HCT116 (cell line): ENCODE measurements at regions not wholly inside any gene's neighbourhood (a gene's known extent, or its start where the extent isn't known, plus 50 kb on each side); places are given as distances from the start of the nearest gene placed in this dataset.

Source experiments
- ATAC-seq: fragments of 200-7000 bp; cut with Tn5 transposase; 2 replicates; pipeline ENCODE4 v1.9.1; 2020; ENCODE audit warnings: mild to moderate bottlenecking, moderate library complexity
- BruUV-seq: library from RNA; stranded (reverse); fragments of 400-500 nt; replicated peaks from 2 replicates; lab custom pipeline; 2021; lab: Mats Ljungman, UMichigan
- CTCF ChIA-PET: fragments of 300-600 bp; sonication (Branson Sonifier 250); formaldehyde crosslinking; loops from one replicate; lab custom pipeline; 2021; ENCODE audit warnings: antibody characterized with exemption; lab: Charles Lee
- POLR2A ChIA-PET: fragments of 300-600, 350-600 bp; sonication (Branson Sonifier 250); formaldehyde crosslinking; loops from one replicate; lab custom pipeline; 2021; ENCODE audit warnings: antibody characterized with exemption; lab: Charles Lee
- RAD21 ChIA-PET, 2 experiments: fragments of 300-600 bp; sonication (Branson Sonifier 250); formaldehyde crosslinking; loops; one replicate each; lab custom pipeline; 2023; ENCODE audit warnings: low total read pairs in 2 of 2; ENCODE audit not compliant: uncharacterized antibody in 2 of 2, unreplicated experiment in 2 of 2, low non-redundant PET in 1 of 2; lab: Charles Lee
- DNase-seq: peaks from one replicate; pipeline ENCODE4 v3.0.0-alpha.2; 2010; ENCODE audit warnings: low read depth, low spot score
- H2AFZ ChIP-seq: fragments of 200-600 bp; shearing (Covaris generic), sonication (generic); 2 replicates; pipeline ENCODE4 v1.6.1; 2017; ENCODE audit warnings: low read depth, mixed run types, mixed read lengths, antibody characterized with exemption, low read length; ENCODE audit not compliant: poor library complexity, severe bottlenecking
- H3K27ac ChIP-seq: 2 replicates; pipeline ENCODE4 v1.5.1; 2012; ENCODE audit warnings: low read depth, low read length
- H3K27me3 ChIP-seq: fragments of 200-600 bp; sonication (generic); 2 replicates; pipeline ENCODE4 v1.6.1; 2016; ENCODE audit warnings: mixed run types, low read length, mixed read lengths; ENCODE audit not compliant: insufficient read depth
- H3K36me3 ChIP-seq, 2 experiments: fragments of 200-500 bp in 1 of 2; fragments of 200-600 bp in 1 of 2; sonication (Bioruptor generic) in 1 of 2; sonication (generic) in 1 of 2; 2 replicates each; pipeline versions ENCODE4 v1.5.1 to v1.6.1; 2014 to 2016; ENCODE audit warnings: low read length in 2 of 2, inconsistent platforms in 1 of 2, mixed read lengths in 1 of 2, mixed run types in 1 of 2; ENCODE audit not compliant: insufficient read depth in 2 of 2, control insufficient read depth in 1 of 2
- H3K4me1 ChIP-seq, 2 experiments: fragments of 200-600 bp in 1 of 2; sonication (generic) in 1 of 2; 2 replicates each; pipeline versions ENCODE4 v1.5.1 to v1.6.1; 2012 to 2017; ENCODE audit warnings: low read length in 2 of 2, inconsistent platforms in 1 of 2, mild to moderate bottlenecking in 1 of 2, mixed read lengths in 1 of 2, mixed run types in 1 of 2, moderate library complexity in 1 of 2; ENCODE audit not compliant: insufficient read depth in 2 of 2, control insufficient read depth in 1 of 2
- H3K4me2 ChIP-seq: fragments of 200-600 bp; sonication (generic); 2 replicates; pipeline ENCODE4 v1.6.1; 2017; ENCODE audit warnings: mixed run types, low read length, mixed read lengths
- H3K4me3 ChIP-seq, 2 experiments: fragments of 200-600 bp in 1 of 2; sonication (generic) in 1 of 2; replicated peaks in 1 of 2; 2 replicates each; pipeline ENCODE4 v1.5.1; 2011 to 2016; ENCODE audit warnings: low read length in 2 of 2, control low read depth in 1 of 2, low read depth in 1 of 2, mild to moderate bottlenecking in 1 of 2, mixed read lengths in 1 of 2, mixed run types in 1 of 2
- H3K79me2 ChIP-seq: fragments of 200-600 bp; sonication (generic); 2 replicates; pipeline ENCODE4 v1.6.1; 2017; ENCODE audit warnings: mild to moderate bottlenecking, mixed run types, low read length, moderate library complexity, mixed read lengths; ENCODE audit not compliant: insufficient read depth
- H3K9ac ChIP-seq: fragments of 200-600 bp; sonication (generic); 2 replicates; pipeline ENCODE4 v1.6.1; 2016; ENCODE audit warnings: low read length, mixed read lengths
- H3K9me2 ChIP-seq: fragments of 200-600 bp; sonication (generic), shearing (Covaris generic); 2 replicates; pipeline ENCODE4 v1.6.1; 2017; ENCODE audit warnings: mixed run types, mild to moderate bottlenecking, moderate library complexity; ENCODE audit not compliant: insufficient read depth
- H3K9me3 ChIP-seq, 2 experiments: fragments of 200-500 bp in 1 of 2; fragments of 200-600 bp in 1 of 2; sonication (Bioruptor generic) in 1 of 2; sonication (generic) in 1 of 2; 2 replicates each; pipeline ENCODE4 v1.6.1; 2014 to 2017; ENCODE audit warnings: low read length in 2 of 2, mixed read lengths in 2 of 2, inconsistent platforms in 1 of 2, low read depth in 1 of 2, mild to moderate bottlenecking in 1 of 2, mixed run types in 1 of 2, moderate library complexity in 1 of 2; ENCODE audit not compliant: control insufficient read depth in 1 of 2, insufficient read depth in 1 of 2
- H4K20me1 ChIP-seq: fragments of 200-600 bp; sonication (generic), shearing (Covaris generic); 2 replicates; pipeline ENCODE4 v1.6.1; 2017; ENCODE audit warnings: mixed run types, mild to moderate bottlenecking, moderate library complexity; ENCODE audit not compliant: insufficient read depth
- ATF3 ChIP-seq: IDR thresholded peaks from 2 replicates; pipeline ENCODE4 v1.6.1; 2012
- CTCF ChIP-seq, 3 experiments: fragments of 200-600 bp in 1 of 3; sonication (generic) in 1 of 3; IDR thresholded peaks in 2 of 3; conservative IDR thresholded peaks in 1 of 3; 2 replicates each; pipeline ENCODE4 v1.5.1; 2012 to 2017; ENCODE audit warnings: low read depth in 2 of 3, low read length in 2 of 3, antibody characterized with exemption in 1 of 3, borderline replicate concordance in 1 of 3, control low read depth in 1 of 3, mild to moderate bottlenecking in 1 of 3, mixed read lengths in 1 of 3, mixed run types in 1 of 3, moderate library complexity in 1 of 3; ENCODE audit not compliant: insufficient read depth in 1 of 3
- JUND ChIP-seq: IDR thresholded peaks from 2 replicates; pipeline ENCODE4 v1.6.1; 2012
- POLR2AphosphoS5 ChIP-seq: IDR thresholded peaks from 2 replicates; pipeline ENCODE4 v1.6.1; 2011; ENCODE audit warnings: mild to moderate bottlenecking, low read depth, low read length, moderate library complexity
- SIN3A ChIP-seq: IDR thresholded peaks from 2 replicates; pipeline ENCODE4 v1.6.1; 2012; ENCODE audit warnings: low read depth
- SRF ChIP-seq: IDR thresholded peaks from 2 replicates; pipeline ENCODE4 v1.6.1; 2012; ENCODE audit warnings: low read depth
- TCF7L2 ChIP-seq: IDR thresholded peaks from 2 replicates; pipeline ENCODE4 v1.7.0; 2011; ENCODE audit warnings: borderline replicate concordance, inconsistent platforms; ENCODE audit not compliant: insufficient read depth, insufficient read length; ENCODE audit errors: extremely low read depth
- YY1 ChIP-seq: IDR thresholded peaks from 2 replicates; pipeline ENCODE4 v1.6.1; 2011; ENCODE audit warnings: low read length, low read depth, moderate library complexity, mild to moderate bottlenecking; ENCODE audit not compliant: insufficient replicate concordance; ENCODE audit errors: extremely low read depth
- ZBTB33 ChIP-seq: IDR thresholded peaks from 2 replicates; pipeline ENCODE4 v1.6.1; 2011; ENCODE audit warnings: mild to moderate bottlenecking, low read length, moderate library complexity; ENCODE audit not compliant: insufficient replicate concordance; ENCODE audit errors: extremely low read depth
- intact Hi-C: fragments of 100-400 bp; cut with micrococcal nuclease; formaldehyde crosslinking; loops from 2 replicates; pipeline ENCODE4 v1.10.0; 2022

- no peaks in the 10 kb centered on the region for H3K9me3 ChIP-seq
- TF ChIP-seq POLR2AphosphoS5 (no peak), SRF (no peak), YY1 (no peak), TCF7L2 (no peak), ZBTB33 (no peak), CTCF (IDR thresholded peaks at IDR 0.05 in 2 of 3, conservative IDR thresholded peaks at IDR 0.05 in 1 of 3; ENCODE audit: borderline replicate concordance in 1 of 3, insufficient read depth in 1 of 3, low read depth in 2 of 3, low read length in 2 of 3) (no peak), JUND (no peak), SIN3A (no peak), ATF3 (no peak)
- no peaks in the 10 kb centered on the region for H3K4me1 ChIP-seq
- H3K4me2 ChIP-seq, result no peak overlapping the region
- H3K27me3 ChIP-seq, result no peaks in the 10 kb centered on the region
- DNase-seq (no peak), ATAC-seq (no peak)
- no peak overlapping the region for H3K27ac ChIP-seq
- H3K4me3 ChIP-seq, result no peak overlapping the region
- no peak overlapping the region for H2AFZ ChIP-seq
- ChIA-PET RAD21 (no interaction called here), CTCF (no interaction called here), POLR2A (no interaction called here)
- BruUV-seq, result no TSS peak
- H3K9me2 ChIP-seq, result no peaks in the 10 kb centered on the region
- no peaks in the 10 kb centered on the region for H4K20me1 ChIP-seq
- H3K79me2 ChIP-seq, result no peaks in the 10 kb centered on the region
- intact Hi-C loops, result no loop called here
- H3K9ac ChIP-seq, result no peak overlapping the region
- no peaks in the 10 kb centered on the region for H3K36me3 ChIP-seq
Observed at GRCh38 chr21:41605178-41605933, 97.4 kb upstream of the TMPRSS2 start.
